GM10248 (cell line): ENCODE measurements at regions not wholly inside any gene's neighbourhood (a gene's known extent, or its start where the extent isn't known, plus 50 kb on each side); places are given as distances from the start of the nearest gene placed in this dataset.

Experiments used
- CTCF ChIA-PET: fragments of 300-600 bp; sonication (Branson Sonifier 250); formaldehyde crosslinking; extraction: SDS; loops from one replicate; lab custom pipeline; 2021; ENCODE audit warnings: antibody characterized with exemption; lab: Yijun Ruan, JAX
- POLR2A ChIA-PET: fragments of 350-650 bp; sonication (Branson Sonifier 250); formaldehyde crosslinking; extraction: SDS; loops from one replicate; lab custom pipeline; 2020; ENCODE audit warnings: antibody characterized with exemption; lab: Yijun Ruan, JAX
- DNase-seq: peaks from one replicate; pipeline ENCODE4 v3.0.0; 2012; ENCODE audit errors: extremely low spot score
- TF ChIP-seq, protein P1 (sequence below): IDR thresholded peaks from 2 replicates; pipeline ENCODE4 v1.5.1; 2012; ENCODE audit warnings: mild to moderate bottlenecking, low read depth; ENCODE audit errors: extremely low read depth, missing control alignments, control extremely low read depth

DNA sequence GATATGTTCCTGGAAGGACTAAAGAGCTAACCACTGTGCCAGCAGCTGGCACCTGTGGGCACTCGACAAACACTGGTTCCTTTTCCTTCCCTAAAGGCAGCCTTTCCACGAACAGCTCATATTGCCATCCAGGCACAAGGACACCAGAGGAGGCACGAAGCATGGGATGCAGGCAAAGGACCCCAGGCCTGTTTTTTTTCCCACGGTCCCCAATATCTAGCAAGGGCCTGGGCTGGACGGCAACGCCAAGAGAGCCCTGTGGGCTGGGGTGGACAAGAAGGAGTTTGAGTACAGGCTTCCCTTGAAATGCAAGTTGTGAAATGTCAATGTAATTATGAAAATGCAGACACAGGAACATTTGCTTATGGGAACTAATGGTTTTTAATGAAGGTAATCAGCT lies 135.9 kb downstream of the CYP26B1 start:
- POLR2A ChIA-PET, result no interaction called here
- no peak for DNase-seq
- TF ChIP-seq, protein P1, sequence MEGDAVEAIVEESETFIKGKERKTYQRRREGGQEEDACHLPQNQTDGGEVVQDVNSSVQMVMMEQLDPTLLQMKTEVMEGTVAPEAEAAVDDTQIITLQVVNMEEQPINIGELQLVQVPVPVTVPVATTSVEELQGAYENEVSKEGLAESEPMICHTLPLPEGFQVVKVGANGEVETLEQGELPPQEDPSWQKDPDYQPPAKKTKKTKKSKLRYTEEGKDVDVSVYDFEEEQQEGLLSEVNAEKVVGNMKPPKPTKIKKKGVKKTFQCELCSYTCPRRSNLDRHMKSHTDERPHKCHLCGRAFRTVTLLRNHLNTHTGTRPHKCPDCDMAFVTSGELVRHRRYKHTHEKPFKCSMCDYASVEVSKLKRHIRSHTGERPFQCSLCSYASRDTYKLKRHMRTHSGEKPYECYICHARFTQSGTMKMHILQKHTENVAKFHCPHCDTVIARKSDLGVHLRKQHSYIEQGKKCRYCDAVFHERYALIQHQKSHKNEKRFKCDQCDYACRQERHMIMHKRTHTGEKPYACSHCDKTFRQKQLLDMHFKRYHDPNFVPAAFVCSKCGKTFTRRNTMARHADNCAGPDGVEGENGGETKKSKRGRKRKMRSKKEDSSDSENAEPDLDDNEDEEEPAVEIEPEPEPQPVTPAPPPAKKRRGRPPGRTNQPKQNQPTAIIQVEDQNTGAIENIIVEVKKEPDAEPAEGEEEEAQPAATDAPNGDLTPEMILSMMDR, result no peak
- CTCF ChIA-PET, result no interaction called here

GRCh38 chr2:72011370-72011689 lies 136.3 kb downstream of the CYP26B1 start:
- POLR2A ChIA-PET, result no interaction called here

DNA sequence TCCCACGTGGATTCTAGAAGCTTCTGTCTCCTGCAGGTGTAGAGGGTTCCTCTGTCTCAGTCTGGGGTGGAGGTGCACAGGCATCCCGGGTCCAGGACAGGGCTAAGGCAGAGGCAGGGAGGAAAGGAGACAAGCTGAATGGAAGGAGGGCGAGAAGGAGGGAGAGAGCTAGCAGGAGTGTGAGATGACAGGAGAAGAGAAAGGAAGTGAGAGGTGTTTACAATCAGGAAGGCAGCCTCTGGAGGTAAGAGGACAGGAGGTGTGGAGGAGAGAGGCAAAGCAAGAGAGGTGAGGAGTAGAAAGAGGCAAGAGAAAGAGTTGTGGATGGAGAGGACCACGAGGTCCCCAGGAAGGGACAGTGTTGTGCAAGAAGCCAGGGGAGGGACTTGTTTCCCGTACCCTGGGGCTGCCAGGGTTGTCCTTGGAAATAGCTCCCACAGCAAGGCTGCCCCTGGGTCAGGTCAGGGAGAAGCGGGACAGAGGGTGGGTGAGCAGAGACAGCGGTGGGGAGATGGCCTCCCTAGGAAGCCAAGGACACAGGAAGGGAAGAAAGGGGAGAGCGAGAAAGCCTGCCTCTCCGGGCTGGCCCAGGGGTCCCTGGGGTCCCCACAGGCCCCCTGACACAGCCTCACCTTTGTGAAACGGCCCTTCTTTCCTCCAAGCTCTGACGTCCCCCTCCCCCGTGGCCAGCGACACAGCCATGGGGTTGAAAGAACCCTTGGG lies 136.9 kb downstream of the CYP26B1 start:
- ChIA-PET POLR2A (no interaction called here), CTCF (no interaction called here)
- DNase-seq, result no peak
- TF ChIP-seq, protein P1, result no peak

More at GRCh38 chr2:72011370-72011689, 136.3 kb downstream of the CYP26B1 start:
- CTCF ChIA-PET, result no interaction called here
- DNase-seq, result no peak
- TF ChIP-seq, protein P1, result no peak

DNA sequence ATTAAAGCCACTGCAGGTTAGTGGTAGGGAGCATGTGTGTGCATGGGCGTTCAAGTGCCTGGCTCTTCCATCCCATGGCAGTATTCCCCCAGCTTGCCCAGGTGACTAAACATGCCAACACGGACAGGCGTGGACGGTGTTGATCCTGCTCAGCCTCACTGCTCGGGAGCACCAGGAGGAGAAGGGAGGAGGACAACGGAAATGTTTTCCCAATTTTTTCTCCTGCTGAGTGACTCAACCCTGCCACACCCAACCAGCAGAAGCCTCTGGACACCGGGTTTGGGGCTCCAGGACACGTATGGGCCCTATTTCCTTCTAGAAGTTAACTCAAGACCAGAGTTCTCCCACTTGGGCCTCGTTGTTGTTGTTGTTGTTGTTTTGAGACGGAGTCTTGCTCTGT lies 139.1 kb downstream of the CYP26B1 start:
- DNase-seq, result no peak
- TF ChIP-seq, protein P1, result no peak
- ChIA-PET POLR2A (no interaction called here), CTCF (no interaction called here)

DNA sequence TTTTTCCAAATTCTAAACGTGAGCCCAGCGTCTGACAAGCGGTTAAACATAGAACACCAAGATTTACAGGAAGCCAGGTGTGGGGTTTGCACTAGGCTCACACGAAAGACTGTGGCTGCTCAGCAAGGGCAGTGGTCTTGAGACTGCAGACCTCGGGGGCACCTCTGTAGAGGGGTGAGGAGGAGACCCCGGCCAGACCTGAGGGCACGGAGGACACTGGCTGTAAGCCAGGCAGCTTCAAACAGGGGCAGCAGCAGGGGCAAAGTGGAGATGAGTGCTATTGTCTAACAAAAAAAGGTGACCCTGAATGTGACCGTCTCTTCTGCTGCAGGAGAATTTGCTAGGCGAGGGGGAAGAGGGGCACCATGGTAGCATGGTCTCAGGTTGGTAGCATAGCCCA lies 140.3 kb downstream of the CYP26B1 start:
- no peak for DNase-seq
- CTCF ChIA-PET, result no interaction called here
- POLR2A ChIA-PET, result no interaction called here
- TF ChIP-seq, protein P1, result no peak

DNA sequence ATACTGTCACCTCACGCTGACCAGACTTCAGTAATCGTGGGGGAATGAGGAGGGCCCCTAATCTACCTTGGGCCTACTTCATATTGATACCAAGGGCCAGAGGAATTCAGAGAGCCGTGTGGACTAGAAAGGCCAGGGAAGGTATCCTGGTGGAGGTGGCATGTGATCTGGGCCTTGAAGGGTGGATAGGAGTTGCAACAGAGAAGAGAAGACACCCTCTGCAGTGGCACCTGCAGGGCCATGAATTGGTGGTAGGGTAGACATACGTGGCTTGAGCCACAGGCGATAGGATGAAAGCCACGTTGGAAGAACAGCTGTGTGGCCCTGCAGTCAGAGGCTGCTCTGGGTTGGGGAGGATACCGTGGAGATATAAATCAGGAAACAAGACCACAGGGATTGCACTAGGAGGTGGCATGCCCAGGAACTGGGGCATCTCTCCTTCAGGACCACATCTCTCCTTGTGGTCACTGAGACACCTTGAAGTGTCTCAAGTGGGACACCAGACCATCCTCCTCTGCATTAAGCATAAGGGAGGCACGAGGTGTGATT lies 141.4 kb downstream of the CYP26B1 start:
- DNase-seq, result no peak
- TF ChIP-seq, protein P1, result no peak
- ChIA-PET POLR2A (no interaction called here), CTCF (no interaction called here)

- ChIA-PET CTCF (no interaction called here), POLR2A (no interaction called here)
- no peak for DNase-seq
- TF ChIP-seq, protein P1, result no peak
These were observed 142.7 kb downstream of the CYP26B1 start for GRCh38 chr2:72004976-72005375.
